H1 (cell line): ENCODE measurements at regions not wholly inside any gene's neighbourhood (a gene's known extent, or its start where the extent isn't known, plus 50 kb on each side); places are given as distances from the start of the nearest gene placed in this dataset.

Experiments used
- CBX8 ChIP-seq: fragments of 300-800, 300-1000 bp; sonication (generic); IDR thresholded peaks from 2 replicates; pipeline ENCODE4 v1.7.1; 2016; ENCODE audit warnings: low read depth, low read length, borderline replicate concordance
- EP300 ChIP-seq, 2 experiments: IDR thresholded peaks; 1 replicate in 1 of 2; 2 replicates in 1 of 2; pipeline ENCODE4 v1.6.1; 2011 to 2012; ENCODE audit warnings: low read depth in 2 of 2, low read length in 2 of 2, mild to moderate bottlenecking in 2 of 2, borderline replicate concordance in 1 of 2, inconsistent platforms in 1 of 2, moderate library complexity in 1 of 2
- HDAC6 ChIP-seq: IDR thresholded peaks from one replicate; pipeline ENCODE4 v1.7.1; 2012; ENCODE audit warnings: low read depth, mild to moderate bottlenecking, inconsistent platforms, low read length, moderate library complexity
- POLR2A ChIP-seq, 2 experiments: IDR thresholded peaks; 1 replicate in 1 of 2; 2 replicates in 1 of 2; pipeline ENCODE4 v1.6.1; 2011; ENCODE audit warnings: low read depth in 2 of 2, low read length in 2 of 2, mild to moderate bottlenecking in 2 of 2; ENCODE audit errors: control extremely low read depth in 1 of 2
- RAD21 ChIP-seq, 2 experiments: IDR thresholded peaks in 1 of 2; conservative IDR thresholded peaks in 1 of 2; 2 replicates each; pipeline ENCODE4 v1.6.1; 2011; ENCODE audit warnings: low read depth in 2 of 2, low read length in 2 of 2, improper control_type of control experiment in 1 of 2, inconsistent platforms in 1 of 2, mild to moderate bottlenecking in 1 of 2, moderate library complexity in 1 of 2
- RBBP5 ChIP-seq: IDR thresholded peaks from 2 replicates; pipeline ENCODE4 v1.7.1; 2012; ENCODE audit warnings: low read depth, mild to moderate bottlenecking, inconsistent platforms, low read length, moderate library complexity, borderline replicate concordance
- RXRA ChIP-seq: IDR thresholded peaks from 2 replicates; pipeline ENCODE4 v1.6.1; 2011; ENCODE audit warnings: low read depth, mild to moderate bottlenecking, low read length, moderate library complexity; ENCODE audit not compliant: insufficient read depth
- TCF12 ChIP-seq: IDR thresholded peaks from 2 replicates; pipeline ENCODE4 v1.6.1; 2011; ENCODE audit warnings: low read depth, mild to moderate bottlenecking, low read length
- ZNF274 ChIP-seq: IDR thresholded peaks from 2 replicates; pipeline ENCODE4 v1.7.0; 2012; ENCODE audit warnings: low read length, borderline replicate concordance; ENCODE audit errors: extremely low read depth
- TF ChIP-seq, protein P1 (sequence below), 3 experiments: IDR thresholded peaks; 1 replicate in 2 of 3; 2 replicates in 1 of 3; pipeline versions ENCODE4 v1.5.1 to v1.6.1; 2011; ENCODE audit warnings: low read length in 3 of 3, mild to moderate bottlenecking in 3 of 3, inconsistent platforms in 2 of 3, low read depth in 1 of 3, moderate library complexity in 1 of 3; ENCODE audit not compliant: insufficient read depth in 1 of 3; ENCODE audit errors: control extremely low read depth in 1 of 3

GRCh38 chr12:91400271-91400670 is 217.7 kb upstream of the DCN start:
- TF ChIP-seq, protein P1, sequence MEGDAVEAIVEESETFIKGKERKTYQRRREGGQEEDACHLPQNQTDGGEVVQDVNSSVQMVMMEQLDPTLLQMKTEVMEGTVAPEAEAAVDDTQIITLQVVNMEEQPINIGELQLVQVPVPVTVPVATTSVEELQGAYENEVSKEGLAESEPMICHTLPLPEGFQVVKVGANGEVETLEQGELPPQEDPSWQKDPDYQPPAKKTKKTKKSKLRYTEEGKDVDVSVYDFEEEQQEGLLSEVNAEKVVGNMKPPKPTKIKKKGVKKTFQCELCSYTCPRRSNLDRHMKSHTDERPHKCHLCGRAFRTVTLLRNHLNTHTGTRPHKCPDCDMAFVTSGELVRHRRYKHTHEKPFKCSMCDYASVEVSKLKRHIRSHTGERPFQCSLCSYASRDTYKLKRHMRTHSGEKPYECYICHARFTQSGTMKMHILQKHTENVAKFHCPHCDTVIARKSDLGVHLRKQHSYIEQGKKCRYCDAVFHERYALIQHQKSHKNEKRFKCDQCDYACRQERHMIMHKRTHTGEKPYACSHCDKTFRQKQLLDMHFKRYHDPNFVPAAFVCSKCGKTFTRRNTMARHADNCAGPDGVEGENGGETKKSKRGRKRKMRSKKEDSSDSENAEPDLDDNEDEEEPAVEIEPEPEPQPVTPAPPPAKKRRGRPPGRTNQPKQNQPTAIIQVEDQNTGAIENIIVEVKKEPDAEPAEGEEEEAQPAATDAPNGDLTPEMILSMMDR (IDR thresholded peaks at IDR 0.05; ENCODE audit: control extremely low read depth in 1 of 3, insufficient read depth in 1 of 3, low read depth in 1 of 3, low read length in 3 of 3) = no peak
- no peak for TF ChIP-seq RXRA
- no peak for TF ChIP-seq RAD21 (IDR thresholded peaks at IDR 0.05 in 1 of 2, conservative IDR thresholded peaks at IDR 0.05 in 1 of 2; ENCODE audit: low read depth in 2 of 2, low read length in 2 of 2)
- no peak for TF ChIP-seq TCF12
- no peak for TF ChIP-seq POLR2A (IDR thresholded peaks at IDR 0.05; ENCODE audit: control extremely low read depth in 1 of 2, low read depth in 2 of 2, low read length in 2 of 2)
- TF ChIP-seq ZNF274 = no peak
- TF ChIP-seq RBBP5 = no peak
- TF ChIP-seq CBX8 = no peak
- no peak for TF ChIP-seq EP300 (IDR thresholded peaks at IDR 0.05; ENCODE audit: borderline replicate concordance in 1 of 2, low read depth in 2 of 2, low read length in 2 of 2)
- TF ChIP-seq HDAC6 = no peak
